NB4 (cell line): ENCODE measurements at regions not wholly inside any gene's neighbourhood (a gene's known extent, or its start where the extent isn't known, plus 50 kb on each side); places are given as distances from the start of the nearest gene placed in this dataset.
"Not testable (repeated sequence)": the region's sequence is repeated elsewhere in the genome, so short reads cannot be mapped to it uniquely, and the experiment has no call there.

ENCODE experiments used
- DNase-seq: peaks from one replicate; pipeline ENCODE4 v3.0.0; 2010; ENCODE audit warnings: low read depth
- H3K4me3 ChIP-seq: one replicate; pipeline ENCODE4 v1.5.1; 2011; ENCODE audit warnings: mild to moderate bottlenecking, low read depth, low read length, moderate library complexity
- MYC ChIP-seq: IDR thresholded peaks from 2 replicates; pipeline ENCODE4 v1.6.1; 2011; ENCODE audit warnings: low read depth, low read length
- POLR2A ChIP-seq: IDR thresholded peaks from 2 replicates; pipeline ENCODE4 v1.6.1; 2011; ENCODE audit warnings: mild to moderate bottlenecking; ENCODE audit not compliant: insufficient read length; ENCODE audit errors: extremely low read depth
- TF ChIP-seq, protein P1 (sequence below): IDR thresholded peaks from 2 replicates; pipeline ENCODE4 v1.6.1; 2011; ENCODE audit warnings: low read depth, low read length
- TF ChIP-seq, protein P2 (sequence below): IDR thresholded peaks from one replicate; pipeline ENCODE4 v1.5.1; 2012; ENCODE audit warnings: low read depth, low read length

GRCh38 chr16:59854846-59855439 is 1120.8 kb upstream of the GOT2 start:
- TF ChIP-seq, protein P1, sequence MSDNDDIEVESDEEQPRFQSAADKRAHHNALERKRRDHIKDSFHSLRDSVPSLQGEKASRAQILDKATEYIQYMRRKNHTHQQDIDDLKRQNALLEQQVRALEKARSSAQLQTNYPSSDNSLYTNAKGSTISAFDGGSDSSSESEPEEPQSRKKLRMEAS: no peak
- TF ChIP-seq, protein P2, sequence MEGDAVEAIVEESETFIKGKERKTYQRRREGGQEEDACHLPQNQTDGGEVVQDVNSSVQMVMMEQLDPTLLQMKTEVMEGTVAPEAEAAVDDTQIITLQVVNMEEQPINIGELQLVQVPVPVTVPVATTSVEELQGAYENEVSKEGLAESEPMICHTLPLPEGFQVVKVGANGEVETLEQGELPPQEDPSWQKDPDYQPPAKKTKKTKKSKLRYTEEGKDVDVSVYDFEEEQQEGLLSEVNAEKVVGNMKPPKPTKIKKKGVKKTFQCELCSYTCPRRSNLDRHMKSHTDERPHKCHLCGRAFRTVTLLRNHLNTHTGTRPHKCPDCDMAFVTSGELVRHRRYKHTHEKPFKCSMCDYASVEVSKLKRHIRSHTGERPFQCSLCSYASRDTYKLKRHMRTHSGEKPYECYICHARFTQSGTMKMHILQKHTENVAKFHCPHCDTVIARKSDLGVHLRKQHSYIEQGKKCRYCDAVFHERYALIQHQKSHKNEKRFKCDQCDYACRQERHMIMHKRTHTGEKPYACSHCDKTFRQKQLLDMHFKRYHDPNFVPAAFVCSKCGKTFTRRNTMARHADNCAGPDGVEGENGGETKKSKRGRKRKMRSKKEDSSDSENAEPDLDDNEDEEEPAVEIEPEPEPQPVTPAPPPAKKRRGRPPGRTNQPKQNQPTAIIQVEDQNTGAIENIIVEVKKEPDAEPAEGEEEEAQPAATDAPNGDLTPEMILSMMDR: no peak
- no peak for TF ChIP-seq MYC
- TF ChIP-seq POLR2A: no peak
- H3K4me3 ChIP-seq: no peak overlapping the region
- DNase-seq: no peak

DNA sequence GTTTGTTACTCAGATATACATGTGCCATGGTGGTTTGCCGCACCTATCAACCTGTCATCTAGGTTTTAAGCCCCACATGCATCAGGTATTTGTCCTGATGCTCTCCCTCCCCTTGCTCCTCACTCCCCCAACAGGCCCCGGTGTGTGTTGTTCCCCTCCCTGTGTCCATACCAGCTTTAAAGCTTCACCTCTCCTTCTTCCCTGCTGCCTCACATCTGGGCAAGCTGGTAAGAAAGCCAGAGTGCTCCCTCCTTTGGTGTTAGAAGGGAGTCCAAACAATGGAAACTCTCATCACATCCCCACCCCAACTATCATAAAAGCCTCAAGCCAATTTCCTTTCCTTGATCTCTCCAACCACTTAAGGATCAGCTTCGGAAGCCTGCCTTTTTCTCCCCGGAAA is 1115.6 kb upstream of the GOT2 start:
- TF ChIP-seq, protein P1: no peak
- TF ChIP-seq MYC (no peak), POLR2A (no peak)
- TF ChIP-seq, protein P2: no peak
- no peak for DNase-seq
- H3K4me3 ChIP-seq: no peak overlapping the region

- no peak for DNase-seq
- no peak for TF ChIP-seq POLR2A
- TF ChIP-seq, protein P1: no peak
- TF ChIP-seq, protein P2: no peak
- no peak overlapping the region for H3K4me3 ChIP-seq
Measured at GRCh38 chr16:59848296-59848695, 1114.2 kb upstream of the GOT2 start.

DNA sequence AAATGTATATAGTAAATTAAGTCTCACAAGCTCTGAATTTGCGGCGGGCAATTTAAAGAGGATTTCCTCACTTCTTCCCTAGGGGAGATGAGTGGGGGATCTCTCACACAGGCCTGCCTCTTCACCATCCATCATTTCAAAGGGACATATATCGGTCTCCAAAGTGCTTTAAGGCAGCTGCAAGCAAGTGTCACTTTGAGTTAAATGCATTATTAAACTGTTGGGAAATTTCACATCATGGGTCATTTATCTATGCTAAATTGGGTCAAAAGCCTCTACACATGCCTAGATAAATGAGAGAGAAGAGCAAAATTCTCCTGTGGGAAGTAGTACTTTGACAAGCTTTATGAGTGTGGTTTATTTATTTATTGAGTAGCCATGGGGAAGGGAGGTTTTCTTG is 1106.1 kb upstream of the GOT2 start:
- no peak overlapping the region for H3K4me3 ChIP-seq
- TF ChIP-seq POLR2A: no peak
- no peak for TF ChIP-seq MYC
- TF ChIP-seq, protein P1: no peak
- TF ChIP-seq, protein P2: no peak
- no peak for DNase-seq

DNA sequence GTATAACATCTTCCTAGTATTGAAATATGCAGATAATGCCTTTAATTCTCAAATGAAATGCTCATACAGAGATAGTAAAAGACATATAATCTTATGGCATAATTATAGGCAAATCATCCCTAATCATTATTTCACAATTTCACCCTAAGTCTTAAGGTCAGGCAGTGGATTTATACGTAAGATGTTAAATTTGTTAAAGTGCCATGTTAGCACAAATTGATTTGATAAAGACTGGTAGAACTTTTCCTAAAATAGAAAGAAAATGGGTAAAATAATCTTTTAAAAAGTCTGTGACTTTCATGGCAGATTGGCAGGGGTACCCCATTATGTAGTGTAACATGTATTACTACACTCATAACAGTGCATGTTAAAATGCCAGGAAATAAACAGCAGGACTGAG is 1092.7 kb upstream of the GOT2 start:
- TF ChIP-seq, protein P1: no peak
- TF ChIP-seq POLR2A: no peak
- no peak for TF ChIP-seq MYC
- TF ChIP-seq, protein P2: no peak
- DNase-seq: no peak
- H3K4me3 ChIP-seq: no peak overlapping the region

- not testable (repeated sequence) for H3K4me3 ChIP-seq, DNase-seq
Measured at GRCh38 chr16:59809488-59809887, 1075.4 kb upstream of the GOT2 start.
